ENCODE measurements at regions not wholly inside any gene's neighbourhood (a gene's known extent, or its start where the extent isn't known, plus 50 kb on each side); places are given as distances from the start of the nearest gene placed in this dataset.
A peak's percentile ranks its signal among the peaks of the same experiment; 100 is the strongest.

GRCh38 chr7:25295387-25295786, 67.1 kb upstream of the NPVF start:
- Histone ChIP-seq H3K27ac (ENCODE audit: low read depth in 2 of 2, low read length in 2 of 2) (no peak overlapping the region), H3K9me3 (ENCODE audit: control insufficient read depth in 2 of 3, insufficient read depth in 1 of 3, low read length in 3 of 3) (no peaks in the 10 kb centered on the region), H3K9ac (ENCODE audit: low read length in 3 of 3) (no peak overlapping the region), H3K27me3 (ENCODE audit: control insufficient read depth, insufficient read depth, low read length) (no peaks in the 10 kb centered on the region), H3K4me1 (ENCODE audit: control insufficient read depth in 2 of 3, insufficient read depth in 2 of 3, low read depth in 1 of 3, low read length in 3 of 3) (no peaks in the 10 kb centered on the region), H3K36me3 (ENCODE audit: control insufficient read depth in 2 of 3, insufficient read depth in 3 of 3, low read length in 3 of 3) (no peaks in the 10 kb centered on the region), H3K4me3 (ENCODE audit: low read length in 3 of 3) (no peak overlapping the region)
- no peak for TF ChIP-seq CTCF (IDR thresholded peaks at IDR 0.05; ENCODE audit: borderline replicate concordance, extremely low read depth, insufficient read depth)
- DNase-seq = peak in 2 of 5 donors; percentile 25 to 52
- intact Hi-C loops (cut with DNase I) = no loop called here
- FAIRE-seq = no peak

GRCh38 chr7:25296086-25296485, 67.8 kb upstream of the NPVF start:
- no peaks in the 10 kb centered on the region for H3K27me3 ChIP-seq (ENCODE audit: control insufficient read depth, insufficient read depth, low read length)
- FAIRE-seq = no peak
- intact Hi-C loops (cut with DNase I) = no loop called here

GRCh38 chr7:25297278-25297677, 69.0 kb upstream of the NPVF start:
- no peaks in the 10 kb centered on the region for H3K27me3 ChIP-seq (ENCODE audit: control insufficient read depth, insufficient read depth, low read length)
- H3K9me3 ChIP-seq (ENCODE audit: control insufficient read depth in 2 of 3, insufficient read depth in 1 of 3, low read length in 3 of 3) = no peaks in the 10 kb centered on the region
- no peaks in the 10 kb centered on the region for H3K4me1 ChIP-seq (ENCODE audit: control insufficient read depth in 2 of 3, insufficient read depth in 2 of 3, low read depth in 1 of 3, low read length in 3 of 3)
- no peak overlapping the region for H3K4me3 ChIP-seq (ENCODE audit: low read length in 3 of 3)
- TF ChIP-seq CTCF (IDR thresholded peaks at IDR 0.05; ENCODE audit: borderline replicate concordance, extremely low read depth, insufficient read depth) = no peak
- DNase-seq (no peak), FAIRE-seq (no peak)
- H3K27ac ChIP-seq (ENCODE audit: low read depth in 2 of 2, low read length in 2 of 2) = no peak overlapping the region
- H3K9ac ChIP-seq (ENCODE audit: low read length in 3 of 3) = no peak overlapping the region
- no peaks in the 10 kb centered on the region for H3K36me3 ChIP-seq (ENCODE audit: control insufficient read depth in 2 of 3, insufficient read depth in 3 of 3, low read length in 3 of 3)
- intact Hi-C loops (cut with DNase I) = no loop called here

More at GRCh38 chr7:25296086-25296485, 67.8 kb upstream of the NPVF start:
- Histone ChIP-seq H3K36me3 (ENCODE audit: control insufficient read depth in 2 of 3, insufficient read depth in 3 of 3, low read length in 3 of 3) (no peaks in the 10 kb centered on the region), H3K4me1 (ENCODE audit: control insufficient read depth in 2 of 3, insufficient read depth in 2 of 3, low read depth in 1 of 3, low read length in 3 of 3) (no peaks in the 10 kb centered on the region), H3K9ac (ENCODE audit: low read length in 3 of 3) (no peak overlapping the region), H3K27ac (ENCODE audit: low read depth in 2 of 2, low read length in 2 of 2) (no peak overlapping the region), H3K4me3 (ENCODE audit: low read length in 3 of 3) (no peak overlapping the region), H3K9me3 (ENCODE audit: control insufficient read depth in 2 of 3, insufficient read depth in 1 of 3, low read length in 3 of 3) (no peaks in the 10 kb centered on the region)
- no peak for TF ChIP-seq CTCF (IDR thresholded peaks at IDR 0.05; ENCODE audit: borderline replicate concordance, extremely low read depth, insufficient read depth)
- no peak for DNase-seq

All from kidney (tissue), 13 donors.